Thymus (tissue), 11 donors: ENCODE measurements at regions not wholly inside any gene's neighbourhood (a gene's known extent, or its start where the extent isn't known, plus 50 kb on each side); places are given as distances from the start of the nearest gene placed in this dataset.

Experiments used
- DNase-seq, 9 donors: peaks; one replicate each; pipeline ENCODE4 v3.0.0-alpha.2; 2013; ENCODE audit warnings: low spot score in 9 of 9, low read depth in 6 of 9, missing footprints in 1 of 9
- H3K27ac ChIP-seq, 2 donors: one replicate each; pipeline ENCODE4 v1.5.1; 2013; ENCODE audit warnings: control low read depth in 1 of 2, low read depth in 1 of 2, low read length in 1 of 2, mild to moderate bottlenecking in 1 of 2, moderate library complexity in 1 of 2
- H3K27me3 ChIP-seq, 2 donors: one replicate each; pipeline ENCODE4 v1.5.1; 2013; ENCODE audit warnings: low read length in 1 of 2; ENCODE audit not compliant: control insufficient read depth in 2 of 2, insufficient read depth in 1 of 2
- H3K36me3 ChIP-seq, 2 donors: one replicate each; pipeline ENCODE4 v1.5.1; 2013; ENCODE audit warnings: low read length in 1 of 2, mild to moderate bottlenecking in 1 of 2, moderate library complexity in 1 of 2; ENCODE audit not compliant: control insufficient read depth in 2 of 2, insufficient read depth in 2 of 2
- H3K4me1 ChIP-seq, 2 donors: one replicate each; pipeline ENCODE4 v1.5.1; 2013; ENCODE audit warnings: low read length in 2 of 2; ENCODE audit not compliant: control insufficient read depth in 2 of 2, insufficient read depth in 2 of 2
- H3K4me3 ChIP-seq, 2 donors: one replicate each; pipeline ENCODE4 v1.5.1; 2013; ENCODE audit warnings: low read length in 2 of 2, control low read depth in 1 of 2, mild to moderate bottlenecking in 1 of 2
- H3K9me3 ChIP-seq, 2 donors: one replicate each; pipeline ENCODE4 v1.5.1; 2013; ENCODE audit warnings: low read length in 1 of 2, mild to moderate bottlenecking in 1 of 2; ENCODE audit not compliant: control insufficient read depth in 2 of 2, insufficient read depth in 1 of 2
- WGBS: extraction: QIAGEN DNeasy Blood & Tissue Kit; methylation state at CpG from one replicate; pipeline ENCODE4 v1.1.7; 2013; 5-methylcytosine and 5-hydroxymethylcytosine counted together
- donor health status: healthy.

DNA sequence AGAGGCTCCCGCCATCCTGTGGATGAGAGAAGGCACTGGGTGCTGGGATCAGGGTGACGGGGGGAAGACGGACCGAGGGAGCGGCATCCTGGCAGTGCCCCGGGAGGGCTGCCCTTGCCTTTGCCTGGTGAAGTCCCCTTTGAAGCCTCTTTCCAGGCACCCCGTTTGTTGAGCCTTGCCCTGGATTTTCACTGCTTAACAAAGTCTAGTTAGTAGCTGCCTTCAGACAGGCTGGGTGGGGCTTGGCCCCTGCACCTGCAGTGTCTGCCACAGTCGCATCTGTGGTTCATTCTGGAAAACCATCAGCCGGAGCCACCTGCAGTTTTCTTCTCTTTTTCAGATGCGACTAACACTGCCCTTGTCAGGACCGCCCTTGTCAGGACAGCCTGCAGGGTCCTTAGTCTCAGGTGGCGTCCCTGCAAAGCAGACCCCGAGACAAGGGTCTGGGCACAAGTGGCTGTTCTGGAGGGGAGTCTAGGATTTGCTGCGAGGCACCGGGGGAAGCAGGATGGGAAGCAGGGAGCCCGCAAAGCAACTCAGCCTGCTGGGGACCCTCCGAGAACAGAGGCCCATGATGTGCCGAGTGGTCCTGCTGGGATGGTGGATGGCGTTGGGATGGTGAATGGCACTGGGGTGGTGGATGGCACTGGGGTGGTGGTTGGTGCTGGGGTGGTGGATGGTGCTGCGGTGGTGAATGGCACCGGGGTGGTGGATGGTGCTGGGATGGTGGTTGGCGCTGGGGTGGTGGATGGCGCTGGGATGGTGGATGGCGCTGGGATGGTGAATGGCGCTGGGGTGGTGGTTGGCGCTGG is 147.9 kb upstream of the COL5A1 start:
- 60% methylated on average over 26 of the region's 26 CpGs for WGBS
- Histone ChIP-seq H3K27me3 (peaks cover 5 to 17% of the 10 kb centered on the region in 2 donors), H3K4me1 (peaks cover 12 to 22% of the 10 kb centered on the region in 2 donors), H3K27ac (peak overlapping the region in 1 of 2 donors; percentile 26), H3K4me3 (no peak overlapping the region), H3K9me3 (peaks cover 0 to 4% of the 10 kb centered on the region in 2 donors), H3K36me3 (no peaks in the 10 kb centered on the region)
- DNase-seq: peak in 8 of 9 donors; percentile 32 to 86 (median 57)

GRCh38 chr9:134494273-134494815 is 147.3 kb upstream of the COL5A1 start:
- Histone ChIP-seq H3K4me3 (no peak overlapping the region), H3K36me3 (no peaks in the 10 kb centered on the region), H3K4me1 (peaks cover 12 to 22% of the 10 kb centered on the region in 2 donors), H3K9me3 (peaks cover 0 to 4% of the 10 kb centered on the region in 2 donors), H3K27ac (no peak overlapping the region), H3K27me3 (peaks cover 5 to 14% of the 10 kb centered on the region in 2 donors)
- 91% methylated on average over 17 of the region's 17 CpGs for WGBS
- no peak for DNase-seq

- H3K9me3 ChIP-seq: peaks cover 0 to 4% of the 10 kb centered on the region in 2 donors
- H3K27me3 ChIP-seq: peaks cover 5 to 14% of the 10 kb centered on the region in 2 donors
- H3K4me3 ChIP-seq: no peak overlapping the region
- H3K27ac ChIP-seq: no peak overlapping the region
- DNase-seq: no peak
- peaks cover 12 to 22% of the 10 kb centered on the region in 2 donors for H3K4me1 ChIP-seq
- no peaks in the 10 kb centered on the region for H3K36me3 ChIP-seq
- WGBS: 96% methylated on average over 11 of the region's 11 CpGs
Observed at GRCh38 chr9:134494905-134495304, 146.7 kb upstream of the COL5A1 start.

DNA sequence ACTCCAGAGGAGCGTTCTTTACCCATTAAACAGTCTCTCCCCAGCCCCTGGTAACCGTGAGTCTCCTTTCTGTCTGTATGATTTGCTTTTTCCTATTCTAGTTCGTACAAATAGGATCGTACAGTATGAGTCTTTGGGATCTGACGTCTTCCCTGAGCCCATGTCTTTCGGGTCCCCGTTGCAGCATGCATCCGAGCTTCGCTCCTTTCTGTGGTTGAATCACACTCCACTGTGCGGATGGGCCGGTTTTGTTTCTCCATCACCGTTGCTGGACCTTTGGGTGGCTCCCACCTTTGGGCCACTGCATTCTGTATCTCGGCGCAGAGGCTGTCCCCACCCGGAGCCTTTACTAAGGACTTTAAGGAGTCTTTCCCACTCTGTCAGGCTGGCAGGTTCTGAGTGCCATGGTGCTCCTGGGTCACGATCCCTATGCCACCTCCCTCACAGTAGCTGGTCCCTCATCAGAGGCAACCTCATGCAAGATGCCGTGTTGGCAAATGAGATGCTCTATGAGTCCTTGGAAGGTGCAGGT is 145.7 kb upstream of the COL5A1 start:
- WGBS: 97% methylated on average over 17 of the region's 17 CpGs
- peaks cover 12 to 22% of the 10 kb centered on the region in 2 donors for H3K4me1 ChIP-seq
- no peak for DNase-seq
- no peak overlapping the region for H3K27ac ChIP-seq
- peaks cover 1 to 8% of the 10 kb centered on the region in 2 donors for H3K9me3 ChIP-seq
- H3K36me3 ChIP-seq: no peaks in the 10 kb centered on the region
- peaks cover 11 to 23% of the 10 kb centered on the region in 2 donors for H3K27me3 ChIP-seq
- no peak overlapping the region for H3K4me3 ChIP-seq

- no peak for DNase-seq
- 96% methylated on average over 29 of the region's 29 CpGs for WGBS
- Histone ChIP-seq H3K27ac (no peak overlapping the region), H3K9me3 (peaks cover 2 to 13% of the 10 kb centered on the region in 2 donors), H3K27me3 (peaks cover 18 to 30% of the 10 kb centered on the region in 2 donors), H3K4me3 (no peak overlapping the region), H3K4me1 (peaks cover 12 to 25% of the 10 kb centered on the region in 2 donors), H3K36me3 (no peaks in the 10 kb centered on the region)
Observed at GRCh38 chr9:134496413-134497282, 145.0 kb upstream of the COL5A1 start.

GRCh38 chr9:134497283-134497860 is 144.2 kb upstream of the COL5A1 start:
- peaks cover 12 to 23% of the 10 kb centered on the region in 2 donors for H3K4me1 ChIP-seq
- H3K36me3 ChIP-seq: no peaks in the 10 kb centered on the region
- H3K27ac ChIP-seq: no peak overlapping the region
- H3K27me3 ChIP-seq: peaks cover 25 to 37% of the 10 kb centered on the region in 2 donors
- peaks cover 2 to 13% of the 10 kb centered on the region in 2 donors for H3K9me3 ChIP-seq
- no peak for DNase-seq
- WGBS: 91% methylated on average over 5 of the region's 5 CpGs
- H3K4me3 ChIP-seq: no peak overlapping the region

DNA sequence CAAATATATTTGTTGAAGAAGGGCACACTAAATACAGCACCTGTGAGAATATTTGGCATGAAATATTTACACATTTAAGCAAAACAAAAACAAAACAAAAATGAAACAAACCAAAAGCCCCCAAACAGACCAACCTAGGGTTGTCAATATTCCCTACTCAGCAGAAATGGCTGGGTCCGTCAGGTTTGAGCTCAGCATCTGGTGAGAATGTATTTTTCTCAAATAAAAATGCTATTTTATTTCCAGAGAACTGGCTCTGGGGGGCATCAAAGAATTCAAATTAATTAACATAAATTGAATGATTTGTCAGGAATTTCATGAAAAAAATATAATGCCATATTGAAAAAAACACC is 142.8 kb upstream of the COL5A1 start:
- Histone ChIP-seq H3K27me3 (peaks cover 31 to 52% of the 10 kb centered on the region in 2 donors), H3K4me3 (no peak overlapping the region), H3K27ac (no peak overlapping the region), H3K36me3 (no peaks in the 10 kb centered on the region), H3K9me3 (peaks cover 2 to 9% of the 10 kb centered on the region in 2 donors), H3K4me1 (peaks cover 3 to 8% of the 10 kb centered on the region in 2 donors)
- 96% methylated on average over 1 of the region's 1 CpG for WGBS
- no peak for DNase-seq

DNA sequence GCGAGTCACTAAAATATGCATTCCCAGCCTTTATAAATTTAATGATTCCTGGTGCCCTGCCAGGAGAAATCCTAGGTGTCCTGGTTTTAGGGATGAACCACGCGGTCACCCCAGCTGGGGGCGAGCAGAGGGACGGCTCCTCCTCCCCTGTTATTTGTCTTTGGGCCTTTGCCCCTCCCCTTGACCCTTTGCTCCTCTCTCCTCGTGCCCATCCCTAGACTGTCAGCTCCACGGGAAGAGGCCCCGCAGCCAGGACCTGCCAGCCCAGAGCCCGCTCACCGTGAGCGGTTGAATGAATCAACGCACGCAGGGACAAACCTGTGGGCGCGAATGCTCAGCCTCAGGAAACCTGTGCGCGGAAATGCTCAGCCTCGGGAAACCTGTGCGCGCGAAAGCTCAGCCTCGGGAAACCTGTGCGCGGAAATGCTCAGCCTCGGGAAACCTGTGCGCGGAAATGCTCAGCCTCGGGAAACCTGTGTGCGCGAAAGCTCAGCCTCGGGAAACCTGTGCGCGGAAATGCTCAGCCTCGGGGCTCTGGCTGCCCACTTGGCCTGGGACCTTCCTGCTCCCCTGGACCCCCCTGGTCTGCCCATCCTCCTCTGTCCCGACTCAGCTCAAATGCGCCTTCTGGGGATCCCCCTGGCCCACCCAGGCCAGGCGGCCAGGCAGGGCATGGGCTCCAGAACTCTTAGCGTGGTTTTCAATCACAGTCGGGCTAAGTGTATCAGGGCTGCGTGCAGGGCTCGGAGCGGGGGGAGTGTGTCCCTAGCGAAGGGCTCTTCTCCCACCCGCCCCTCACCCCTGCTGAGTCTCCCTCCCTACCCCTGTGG is 140.5 kb upstream of the COL5A1 start:
- Histone ChIP-seq H3K36me3 (no peaks in the 10 kb centered on the region), H3K4me1 (peaks cover 0 to 5% of the 10 kb centered on the region in 2 donors), H3K27ac (no peak overlapping the region), H3K9me3 (peaks cover 2 to 9% of the 10 kb centered on the region in 2 donors), H3K27me3 (peaks cover 31 to 47% of the 10 kb centered on the region in 2 donors), H3K4me3 (no peak overlapping the region)
- WGBS: 23% methylated on average over 44 of the region's 44 CpGs
- peak in 1 of 9 donors; percentile 15 for DNase-seq
